ENCODE measurements at regions not wholly inside any gene's neighbourhood (a gene's known extent, or its start where the extent isn't known, plus 50 kb on each side); places are given as distances from the start of the nearest gene placed in this dataset.

GRCh38 chr2:65820454-65820853 is 388.1 kb upstream of the SPRED2 start (continued):
- TF ChIP-seq ATF3 (IDR thresholded peaks at IDR 0.05; ENCODE audit: insufficient read depth, low read depth, low read length) (no peak), CBX8 (IDR thresholded peaks at IDR 0.05; ENCODE audit: borderline replicate concordance, low read depth, low read length) (no peak), ASH2L (IDR thresholded peaks at IDR 0.05; ENCODE audit: low read length) (no peak), ATF2 (IDR thresholded peaks at IDR 0.05; ENCODE audit: low read length) (no peak), SP2 (IDR thresholded peaks at IDR 0.05; ENCODE audit: low read length) (no peak)
